Smooth muscle cell (in vitro differentiated cells): ENCODE measurements at regions not wholly inside any gene's neighbourhood (a gene's known extent, or its start where the extent isn't known, plus 50 kb on each side); places are given as distances from the start of the nearest gene placed in this dataset.

Source experiments
- DNase-seq: peaks from one replicate; lab custom pipeline; 2025; ENCODE audit not compliant: unreplicated experiment; lab: John Stamatoyannopoulos, UW
- H2AFZ ChIP-seq: fragments of 200-600 bp; sonication (generic); 2 replicates; pipeline ENCODE4 v1.6.0; 2016; ENCODE audit warnings: antibody characterized with exemption, low read depth, mild to moderate bottlenecking
- H3F3A ChIP-seq: fragments of 200-600 bp; sonication (generic); 2 replicates; pipeline ENCODE4 v1.6.0; 2017; ENCODE audit warnings: antibody characterized with exemption, low read depth
- H3K27ac ChIP-seq: fragments of 200-600 bp; sonication (generic); 2 replicates; pipeline ENCODE4 v1.5.1; 2016; ENCODE audit warnings: low read depth, mild to moderate bottlenecking
- H3K27me3 ChIP-seq: fragments of 200-600 bp; sonication (generic); 2 replicates; pipeline ENCODE4 v1.6.1; 2016; ENCODE audit warnings: low read depth, mild to moderate bottlenecking
- H3K36me3 ChIP-seq: fragments of 200-600 bp; sonication (generic); 2 replicates; pipeline ENCODE4 v1.5.1; 2016; ENCODE audit warnings: low read depth
- H3K4me1 ChIP-seq: fragments of 200-600 bp; sonication (generic); 2 replicates; pipeline ENCODE4 v1.5.1; 2016; ENCODE audit warnings: low read depth
- H3K4me2 ChIP-seq: fragments of 200-600 bp; sonication (generic); 2 replicates; pipeline ENCODE4 v1.6.0; 2016; ENCODE audit warnings: mild to moderate bottlenecking
- H3K4me3 ChIP-seq: fragments of 200-600 bp; sonication (generic); 2 replicates; pipeline ENCODE4 v1.5.1; 2016; ENCODE audit warnings: mild to moderate bottlenecking
- H3K79me2 ChIP-seq: fragments of 200-600 bp; sonication (generic); 2 replicates; pipeline ENCODE4 v1.6.0; 2016; ENCODE audit warnings: low read depth, mild to moderate bottlenecking
- H3K9ac ChIP-seq: fragments of 200-600 bp; sonication (generic); 2 replicates; pipeline ENCODE4 v1.6.0; 2016; ENCODE audit warnings: low read depth
- H3K9me3 ChIP-seq: fragments of 200-600 bp; sonication (generic); replicated peaks from 2 replicates; pipeline ENCODE4 v1.5.1; 2016; ENCODE audit warnings: low read depth
- H4K20me1 ChIP-seq: fragments of 200-600 bp; sonication (generic); 2 replicates; pipeline ENCODE4 v1.6.0; 2016; ENCODE audit warnings: low read depth
- CTCF ChIP-seq: fragments of 200-600 bp; sonication (generic); IDR thresholded peaks from 2 replicates; pipeline ENCODE4 v1.5.1; 2017; ENCODE audit warnings: borderline replicate concordance, mild to moderate bottlenecking, antibody characterized with exemption; ENCODE audit not compliant: insufficient read depth, poor library complexity, severe bottlenecking
- WGBS: methylation state at CpG from one replicate; pipeline ENCODE4 v1.1.7; 2016; ENCODE audit warnings: low lambda C conversion rate; 5-methylcytosine and 5-hydroxymethylcytosine counted together

GRCh38 chr13:31965361-31966066, 66.1 kb upstream of the FRY start:
- no peak for DNase-seq
- H3K79me2 ChIP-seq, result no peaks in the 10 kb centered on the region
- H2AFZ ChIP-seq, result no peak overlapping the region
- 44% methylated on average over 3 of the region's 3 CpGs for WGBS
- no peaks in the 10 kb centered on the region for H3K9me3 ChIP-seq
- peak overlapping the region; percentile 41 for H3K9ac ChIP-seq
- H4K20me1 ChIP-seq, result no peaks in the 10 kb centered on the region
- no peaks in the 10 kb centered on the region for H3F3A ChIP-seq
- H3K4me3 ChIP-seq, result no peak overlapping the region
- H3K27me3 ChIP-seq, result no peaks in the 10 kb centered on the region
- H3K4me2 ChIP-seq, result no peak overlapping the region
- H3K4me1 ChIP-seq, result no peaks in the 10 kb centered on the region
- H3K27ac ChIP-seq, result peak overlapping the region; percentile 55
- TF ChIP-seq CTCF, result no peak
- H3K36me3 ChIP-seq, result no peaks in the 10 kb centered on the region

- no peaks in the 10 kb centered on the region for H3F3A ChIP-seq
- no peaks in the 10 kb centered on the region for H3K79me2 ChIP-seq
- TF ChIP-seq CTCF, result no peak
- no peaks in the 10 kb centered on the region for H3K27me3 ChIP-seq
- 64% methylated on average over 1 of the region's 1 CpG for WGBS
- no peak overlapping the region for H2AFZ ChIP-seq
- H3K4me2 ChIP-seq, result no peak overlapping the region
- H3K4me1 ChIP-seq, result no peaks in the 10 kb centered on the region
- no peaks in the 10 kb centered on the region for H3K9me3 ChIP-seq
- no peaks in the 10 kb centered on the region for H3K36me3 ChIP-seq
- no peak for DNase-seq
- H3K27ac ChIP-seq, result no peak overlapping the region
- no peaks in the 10 kb centered on the region for H4K20me1 ChIP-seq
- H3K9ac ChIP-seq, result no peak overlapping the region
- H3K4me3 ChIP-seq, result no peak overlapping the region
Measured at GRCh38 chr13:31967155-31967554, 64.4 kb upstream of the FRY start.

GRCh38 chr13:31968473-31968872, 63.1 kb upstream of the FRY start:
- Histone ChIP-seq H3K27ac (no peak overlapping the region), H3K4me1 (no peaks in the 10 kb centered on the region), H3K79me2 (no peaks in the 10 kb centered on the region), H4K20me1 (no peaks in the 10 kb centered on the region), H2AFZ (no peak overlapping the region), H3K4me3 (no peak overlapping the region), H3K27me3 (no peaks in the 10 kb centered on the region), H3F3A (no peaks in the 10 kb centered on the region), H3K36me3 (no peaks in the 10 kb centered on the region), H3K9ac (no peak overlapping the region), H3K9me3 (no peaks in the 10 kb centered on the region), H3K4me2 (no peak overlapping the region)
- no peak for DNase-seq
- TF ChIP-seq CTCF, result no peak
- 88% methylated on average over 3 of the region's 3 CpGs for WGBS
